GM19043 (cell line): ENCODE measurements at regions not wholly inside any gene's neighbourhood (a gene's known extent, or its start where the extent isn't known, plus 50 kb on each side); places are given as distances from the start of the nearest gene placed in this dataset.

Source experiments
- ATAC-seq: cut with Tn5 transposase; IDR thresholded peaks from one replicate; pipeline ENCODE4 v1.9.1; 2021; ENCODE audit warnings: low read depth; ENCODE audit not compliant: unreplicated experiment

DNA sequence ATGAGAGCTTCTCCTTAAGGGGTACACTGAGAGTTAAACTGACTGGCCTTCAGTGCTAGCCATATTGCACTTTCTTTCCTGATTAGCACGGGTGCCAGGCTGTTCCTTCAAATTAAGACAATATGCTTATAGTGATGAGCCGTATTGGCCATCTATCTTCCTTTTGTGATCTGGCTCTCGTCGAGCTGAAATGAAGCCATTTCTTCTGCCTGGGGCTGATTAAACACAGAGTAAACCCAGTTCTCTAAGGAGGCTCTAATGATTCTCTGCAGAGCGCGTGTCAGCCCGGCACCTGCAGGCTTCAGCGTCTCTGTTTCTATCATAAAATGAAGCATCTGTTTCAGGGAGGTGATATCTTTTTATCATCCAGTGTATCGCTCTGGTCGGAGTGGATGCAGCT, 107.5 kb upstream of the NR2F2 start:
- no peak for ATAC-seq

DNA sequence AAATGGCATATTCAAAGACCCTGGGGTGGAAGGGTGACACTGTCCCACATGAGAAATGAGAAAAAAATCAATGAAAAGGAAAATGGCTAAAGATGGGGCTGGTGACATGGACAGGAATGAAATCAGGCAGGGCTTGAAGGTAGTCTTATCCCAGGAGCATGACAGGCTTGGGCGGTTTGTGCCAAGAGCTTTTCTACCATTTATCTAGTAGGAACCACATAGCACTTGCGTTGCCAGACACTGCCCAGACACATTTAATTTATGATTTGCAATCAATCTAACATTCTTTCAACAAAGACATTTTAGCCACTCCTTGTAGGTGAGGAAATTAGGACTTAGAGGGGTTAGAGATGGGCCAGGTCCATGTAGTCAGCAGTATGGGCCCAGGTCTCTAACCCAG, 106.6 kb upstream of the NR2F2 start:
- no peak for ATAC-seq

DNA sequence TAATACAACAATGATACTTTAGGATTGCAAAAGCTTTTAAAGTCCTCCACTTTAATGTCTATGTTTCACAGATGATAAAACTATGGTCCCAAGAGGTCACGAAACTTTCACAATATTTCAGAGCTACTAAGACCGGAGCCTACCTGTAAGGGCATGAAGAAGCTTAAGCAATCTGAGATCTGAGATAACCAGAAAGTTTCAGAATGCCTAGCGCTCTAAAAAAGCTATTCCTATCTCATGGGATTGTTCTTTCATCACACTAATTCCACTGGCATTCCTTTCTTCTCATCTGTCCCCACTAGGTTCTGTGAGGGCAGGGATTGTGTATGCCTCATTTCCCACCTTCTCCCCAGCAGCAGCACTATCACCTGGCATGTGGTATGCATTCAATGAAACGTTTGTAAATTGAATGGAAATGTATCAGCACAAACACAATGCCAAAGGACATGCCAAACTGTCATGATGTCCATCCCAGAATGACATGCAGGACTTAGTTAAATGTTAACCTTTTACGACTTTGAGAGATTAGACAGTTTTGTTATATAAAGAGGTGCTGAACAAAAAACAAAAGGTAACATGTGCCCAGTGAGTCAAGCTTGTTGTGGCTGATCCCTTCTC, 104.7 kb upstream of the NR2F2 start:
- ATAC-seq, result no peak

DNA sequence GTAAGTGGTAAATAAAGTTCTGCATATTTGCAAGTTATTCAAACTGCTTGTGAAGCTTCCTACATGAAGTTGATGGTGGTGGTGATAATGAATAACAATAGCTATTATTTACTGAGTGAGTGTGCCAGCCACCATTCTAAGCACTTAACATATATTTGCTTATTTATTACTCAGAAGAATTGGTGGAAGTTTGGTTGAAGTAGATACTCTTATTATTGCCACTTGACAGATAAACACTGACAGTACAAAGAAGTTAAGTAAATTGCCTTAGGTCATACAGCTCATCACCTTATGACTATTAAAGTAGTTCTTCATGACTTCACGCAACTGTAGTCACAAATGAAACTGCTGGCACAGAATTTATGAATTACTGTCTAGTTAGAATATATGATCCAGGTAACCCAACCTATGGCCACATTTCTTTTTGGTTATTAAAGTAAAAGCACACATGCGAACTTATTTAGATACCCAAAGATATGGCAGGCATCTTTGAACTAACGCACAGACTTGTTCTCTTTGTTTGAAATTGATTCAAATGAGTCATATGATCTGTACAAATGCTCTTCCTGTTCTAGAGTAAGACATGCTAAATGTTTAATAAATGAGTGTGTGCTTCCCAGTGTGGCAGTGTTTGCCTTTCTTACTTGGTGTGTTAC, 99.8 kb upstream of the NR2F2 start:
- ATAC-seq, result no peak

DNA sequence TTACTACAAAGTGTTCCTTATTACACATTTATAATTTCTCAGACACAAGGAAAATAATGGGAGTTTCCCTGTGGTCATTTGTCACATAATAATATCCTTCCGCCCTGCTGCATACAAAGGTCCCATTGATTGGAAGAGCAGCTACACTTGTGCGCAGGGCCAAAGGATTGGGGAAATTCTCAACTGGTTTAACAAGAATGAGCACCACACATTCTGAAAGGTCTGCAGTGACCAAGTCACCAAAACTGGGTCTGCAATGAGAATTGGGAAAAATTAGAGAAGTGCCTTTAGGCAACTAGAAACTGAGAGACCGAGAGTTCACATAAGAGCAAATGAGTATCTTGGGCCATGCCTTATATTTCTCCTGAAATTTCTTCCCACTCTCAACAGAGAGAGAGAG, 98.2 kb upstream of the NR2F2 start:
- ATAC-seq, result no peak

DNA sequence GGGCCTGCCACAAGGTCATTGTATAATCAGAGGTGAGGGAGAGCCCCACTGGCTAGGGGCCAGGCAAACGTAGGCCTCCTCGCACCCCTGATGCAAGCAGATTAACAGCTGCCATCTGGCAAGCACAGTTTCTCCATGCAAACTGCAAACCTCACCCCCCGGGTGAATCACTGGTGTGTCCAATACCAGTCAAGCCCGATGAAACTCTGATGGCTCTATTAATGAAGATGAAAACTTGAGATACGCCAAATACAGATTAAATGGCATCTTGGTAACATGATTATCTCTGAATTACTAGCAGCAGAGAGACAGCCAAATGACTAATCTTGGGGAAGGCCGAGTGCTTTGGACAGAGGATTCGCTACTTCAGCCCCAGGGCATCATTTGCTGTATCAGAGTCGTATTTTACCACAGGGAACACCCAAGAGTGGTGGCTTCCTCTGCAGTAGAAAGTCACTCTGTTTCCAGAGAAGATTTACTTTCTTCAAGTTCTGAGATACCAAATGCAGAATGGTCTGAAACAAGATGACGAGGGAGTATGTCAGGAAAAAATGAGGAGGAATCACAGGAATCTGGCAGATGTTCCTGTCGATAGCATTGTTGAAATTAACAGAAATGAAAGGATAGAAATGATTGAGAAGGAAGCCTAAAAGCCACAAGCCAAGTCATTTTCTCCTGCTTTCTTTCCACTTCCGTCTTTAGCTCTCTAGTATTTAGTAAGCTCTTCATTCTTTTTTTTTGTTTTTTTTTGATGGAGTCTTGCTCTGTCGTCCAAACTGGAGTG, 96.2 kb upstream of the NR2F2 start:
- ATAC-seq, result peak; percentile 55

DNA sequence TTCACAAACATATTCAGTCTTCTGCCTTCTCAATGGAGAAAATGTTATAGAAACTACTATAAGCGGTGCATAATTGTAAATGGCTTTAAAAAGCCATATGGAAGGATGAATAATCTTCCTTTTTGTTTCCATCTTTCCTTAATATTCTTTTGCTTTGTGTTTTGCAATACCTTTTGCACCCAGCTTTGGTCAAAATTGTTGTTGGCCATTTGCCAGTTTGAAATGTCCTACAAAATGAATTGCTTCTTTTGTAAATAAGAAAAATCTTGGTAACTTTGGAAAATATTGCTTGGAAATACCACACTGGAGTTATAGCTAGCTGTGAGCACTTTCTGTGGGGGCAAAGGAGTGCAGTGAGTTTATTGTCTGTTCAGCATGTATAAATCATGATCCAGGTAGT, 93.5 kb upstream of the NR2F2 start:
- no peak for ATAC-seq

DNA sequence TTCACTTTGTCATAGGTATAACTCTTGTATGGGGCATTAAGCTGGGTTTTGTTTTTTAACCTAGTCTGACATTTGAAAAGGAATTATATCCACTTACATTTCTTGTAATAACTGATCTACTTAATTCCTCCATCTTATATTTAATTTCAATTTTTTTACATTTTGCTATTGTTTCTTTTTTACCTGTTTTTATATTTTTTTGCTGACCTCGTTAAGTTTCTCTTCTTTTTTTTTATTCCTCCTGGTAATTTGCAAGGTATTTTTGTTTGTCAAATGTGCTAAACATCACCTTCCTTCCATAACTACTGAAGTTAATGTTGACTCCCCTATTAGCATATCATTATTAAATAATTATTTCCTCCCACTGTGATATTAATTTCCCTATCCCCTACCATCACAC, 87.7 kb upstream of the NR2F2 start:
- ATAC-seq, result no peak

DNA sequence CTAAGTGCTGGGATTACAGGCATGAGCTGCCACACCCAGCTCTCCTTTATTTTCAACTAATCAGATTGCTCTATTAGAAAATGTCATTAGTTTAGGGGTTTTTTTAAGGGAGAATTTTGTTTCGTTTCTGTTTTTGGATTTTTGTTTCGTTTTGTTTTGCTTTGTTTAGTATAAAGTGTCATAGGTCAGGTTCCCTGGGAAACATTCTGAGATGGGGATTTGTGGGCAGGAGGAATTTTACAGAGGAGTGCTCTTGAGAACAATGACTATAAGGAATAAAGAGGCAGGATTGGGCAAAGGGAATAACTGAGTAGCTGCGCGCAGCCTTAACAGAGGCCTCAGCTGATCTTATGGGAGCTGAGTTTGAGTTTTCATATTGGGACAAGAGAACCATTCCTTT, 86.8 kb upstream of the NR2F2 start:
- ATAC-seq, result no peak

DNA sequence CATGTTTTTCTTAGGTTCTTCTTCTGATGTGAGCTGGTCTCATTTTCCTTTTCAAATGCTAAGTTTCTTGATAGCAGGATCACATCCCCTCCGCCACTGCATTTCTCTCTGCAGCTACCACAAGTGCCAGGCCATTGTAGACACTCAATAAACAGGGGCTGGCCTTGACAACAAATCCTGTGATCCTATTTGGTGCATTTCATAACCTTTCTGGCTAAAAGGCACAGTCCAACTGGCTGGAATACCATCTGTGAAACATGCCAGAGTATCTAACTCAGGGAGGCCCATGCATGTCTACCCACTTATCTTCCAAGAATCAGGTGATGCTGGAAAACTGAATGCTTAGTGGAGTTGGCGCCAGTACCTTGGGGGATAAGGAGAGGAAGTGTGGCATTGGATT, 85.2 kb upstream of the NR2F2 start:
- no peak for ATAC-seq

DNA sequence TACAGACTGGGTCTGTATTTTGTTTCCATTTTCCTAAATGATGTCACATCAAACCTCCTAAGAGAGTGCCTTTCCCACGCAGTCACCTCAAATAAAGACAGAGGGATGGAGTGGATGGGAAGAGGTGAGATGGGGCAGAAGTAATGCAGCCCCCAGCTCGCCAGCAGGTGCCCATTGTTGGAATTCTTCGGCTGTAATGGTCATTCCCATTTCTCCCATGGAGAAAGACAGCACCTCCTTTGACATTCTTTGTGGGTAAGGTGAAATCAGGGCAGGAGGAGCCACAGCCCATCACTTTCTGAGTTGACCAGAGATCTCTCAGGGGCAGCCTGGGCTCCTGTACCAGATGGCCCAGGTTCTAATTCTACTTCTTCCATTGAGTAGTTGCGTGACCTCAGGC, 84.4 kb upstream of the NR2F2 start:
- ATAC-seq, result no peak

DNA sequence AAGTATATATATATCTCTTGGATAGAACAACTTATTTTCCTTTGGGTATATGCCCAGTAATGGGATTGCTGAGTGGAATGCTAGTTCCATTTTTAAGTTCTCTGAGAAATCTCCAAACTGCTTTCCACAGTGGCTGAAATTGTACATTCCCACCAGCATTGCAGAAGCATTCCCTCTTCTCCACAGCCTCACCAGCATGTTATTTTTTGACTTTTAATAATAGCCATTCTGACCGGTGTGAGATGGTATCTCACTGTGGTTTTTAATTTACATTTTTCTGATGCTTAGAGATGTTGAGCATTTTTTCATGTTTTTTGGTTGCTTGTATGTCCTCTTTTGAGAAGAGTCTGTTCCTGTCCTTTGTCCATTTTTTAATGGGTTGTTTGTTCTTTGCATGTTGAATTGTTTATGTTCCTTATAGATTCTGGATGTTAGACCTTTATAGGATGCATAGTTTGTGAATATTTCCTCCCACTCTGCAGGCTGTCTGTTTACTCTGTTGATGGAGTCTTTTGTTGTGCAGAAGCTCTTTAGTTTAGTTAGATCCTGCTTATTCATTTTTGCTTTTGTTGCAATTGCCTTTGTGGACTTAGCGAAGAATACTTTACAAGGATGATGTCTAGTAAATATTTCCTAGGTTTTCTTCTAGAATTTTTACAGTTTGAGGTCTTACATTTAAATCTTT, 82.7 kb upstream of the NR2F2 start:
- no peak for ATAC-seq

DNA sequence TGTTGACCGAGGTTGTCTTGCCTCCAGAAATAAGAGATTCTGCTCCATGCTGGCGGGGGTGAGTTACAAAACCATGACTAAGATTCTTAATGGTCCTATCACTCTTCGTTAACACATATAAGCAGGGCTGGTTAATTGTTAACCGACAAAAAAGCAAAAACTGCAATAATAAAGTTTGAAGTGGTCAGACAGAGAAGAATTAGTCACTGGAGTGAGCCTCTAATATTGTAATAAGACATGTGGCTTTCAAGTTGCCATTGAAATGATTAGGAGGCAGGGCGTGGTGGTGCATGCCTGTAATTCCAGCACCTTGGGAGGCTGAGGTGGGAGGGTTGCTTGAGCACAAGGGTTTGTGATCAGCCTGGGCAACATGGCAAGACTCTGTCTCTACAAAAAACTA, 78.4 kb upstream of the NR2F2 start:
- ATAC-seq, result no peak

DNA sequence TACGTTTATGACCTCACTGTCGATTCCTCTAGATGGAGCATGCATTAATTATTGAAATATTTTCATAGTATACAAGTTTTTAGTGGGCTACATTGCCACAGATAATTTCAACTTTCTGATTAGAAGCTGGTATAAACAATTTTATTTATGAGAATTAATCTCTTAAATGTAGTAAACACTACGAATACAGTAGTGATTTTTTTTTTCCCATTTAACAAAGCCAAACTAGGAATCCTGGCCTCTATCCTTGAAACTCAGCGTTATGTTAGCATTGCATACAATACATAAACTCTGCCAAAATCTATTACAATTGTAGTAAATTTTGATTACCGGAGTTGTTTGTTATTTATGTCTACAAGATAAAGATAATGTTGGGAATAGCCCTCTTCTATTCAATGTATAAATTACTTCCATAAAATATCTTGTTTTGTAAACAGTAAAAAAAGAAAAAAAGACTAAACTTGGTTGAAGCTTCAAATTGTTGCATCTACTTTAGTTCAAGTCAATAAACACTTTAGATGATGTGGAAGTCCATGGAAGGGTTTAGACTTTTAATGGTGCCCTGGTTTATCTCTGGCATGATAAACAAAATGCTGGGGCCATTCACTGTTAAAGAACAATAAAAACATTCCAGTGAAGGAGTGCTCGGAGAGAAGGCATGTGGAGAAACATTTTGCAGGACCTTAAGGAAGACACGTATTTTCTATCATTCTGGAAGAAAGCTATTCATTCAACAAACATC, 77.3 kb upstream of the NR2F2 start:
- ATAC-seq, result no peak

DNA sequence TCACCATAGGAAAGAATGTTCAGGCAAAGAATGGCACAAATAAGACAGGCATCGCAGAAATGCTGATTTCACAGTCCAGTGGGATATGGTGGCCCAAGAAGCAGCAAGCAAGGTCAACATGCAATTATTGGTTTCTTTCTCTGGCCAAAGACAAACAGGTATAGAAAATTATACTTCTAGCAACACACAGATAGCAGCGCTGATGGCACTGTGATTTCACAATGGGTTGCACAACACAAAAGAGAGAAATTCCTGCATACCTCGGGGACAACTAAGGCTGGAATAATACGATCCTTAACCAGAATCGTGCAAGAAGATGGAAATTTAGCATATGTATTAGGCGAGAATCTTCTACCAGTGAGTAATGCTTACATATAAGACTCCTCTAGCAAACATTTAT, 76.3 kb upstream of the NR2F2 start:
- ATAC-seq, result no peak

DNA sequence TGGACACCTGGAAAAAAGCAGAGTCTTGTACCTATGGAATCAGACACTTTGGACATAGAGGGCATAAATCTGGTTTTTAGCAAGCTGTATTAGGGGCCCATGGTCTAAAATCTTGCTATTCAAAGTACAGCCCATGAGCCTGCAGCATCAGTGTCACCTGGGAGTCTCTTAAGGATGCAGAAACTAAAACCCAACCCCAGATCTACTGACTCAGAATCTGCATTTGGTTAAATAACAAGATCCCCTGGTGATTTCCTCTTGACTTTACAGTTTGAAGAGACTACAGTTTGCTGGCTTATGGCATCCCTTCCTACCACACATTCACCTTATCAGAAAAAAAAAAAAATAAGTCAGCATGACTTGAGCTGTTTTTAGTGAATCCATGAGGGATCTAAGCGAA, 74.9 kb upstream of the NR2F2 start:
- no peak for ATAC-seq

DNA sequence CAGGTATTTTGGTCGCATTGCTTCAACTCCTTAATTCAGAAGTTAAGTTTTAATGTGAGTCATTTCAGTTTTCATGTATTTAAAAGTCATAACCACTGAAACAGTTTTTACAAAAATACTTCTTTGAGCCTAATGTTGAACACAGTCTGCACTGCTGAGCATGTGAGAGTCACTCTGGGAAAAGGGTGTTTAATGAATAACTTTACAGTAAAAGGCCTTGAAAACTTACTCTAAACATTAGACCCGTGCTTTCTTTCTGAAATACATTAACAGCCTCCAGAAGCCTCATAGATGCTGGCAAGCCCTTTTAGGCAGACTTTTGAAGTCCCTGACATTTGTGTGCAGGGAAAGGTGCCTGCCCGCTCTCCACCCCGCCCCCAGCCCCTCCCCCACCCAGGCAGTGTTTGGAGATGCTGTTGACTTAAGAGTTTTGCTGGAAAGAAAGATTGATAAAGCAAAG, 68.9 kb upstream of the NR2F2 start:
- ATAC-seq, result peak; percentile 81

DNA sequence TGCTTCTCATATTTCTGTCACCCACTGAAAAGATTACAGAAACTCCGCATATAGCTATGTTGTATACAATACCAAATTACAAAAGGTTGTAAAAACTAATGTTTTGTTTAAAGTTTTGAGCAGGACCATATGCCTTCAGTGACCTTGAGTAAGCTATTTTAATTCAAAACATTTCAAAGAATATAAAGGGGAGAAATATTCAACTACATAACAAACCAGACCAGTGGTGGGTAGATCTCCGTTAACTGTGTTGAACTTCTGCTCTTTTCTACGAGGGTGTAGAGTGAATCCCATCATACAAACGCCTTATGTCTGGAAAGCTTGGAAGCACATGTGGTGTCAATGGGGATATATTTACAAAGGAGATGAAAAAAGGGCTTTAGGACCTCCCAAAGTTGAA, 68.4 kb upstream of the NR2F2 start:
- ATAC-seq, result no peak

DNA sequence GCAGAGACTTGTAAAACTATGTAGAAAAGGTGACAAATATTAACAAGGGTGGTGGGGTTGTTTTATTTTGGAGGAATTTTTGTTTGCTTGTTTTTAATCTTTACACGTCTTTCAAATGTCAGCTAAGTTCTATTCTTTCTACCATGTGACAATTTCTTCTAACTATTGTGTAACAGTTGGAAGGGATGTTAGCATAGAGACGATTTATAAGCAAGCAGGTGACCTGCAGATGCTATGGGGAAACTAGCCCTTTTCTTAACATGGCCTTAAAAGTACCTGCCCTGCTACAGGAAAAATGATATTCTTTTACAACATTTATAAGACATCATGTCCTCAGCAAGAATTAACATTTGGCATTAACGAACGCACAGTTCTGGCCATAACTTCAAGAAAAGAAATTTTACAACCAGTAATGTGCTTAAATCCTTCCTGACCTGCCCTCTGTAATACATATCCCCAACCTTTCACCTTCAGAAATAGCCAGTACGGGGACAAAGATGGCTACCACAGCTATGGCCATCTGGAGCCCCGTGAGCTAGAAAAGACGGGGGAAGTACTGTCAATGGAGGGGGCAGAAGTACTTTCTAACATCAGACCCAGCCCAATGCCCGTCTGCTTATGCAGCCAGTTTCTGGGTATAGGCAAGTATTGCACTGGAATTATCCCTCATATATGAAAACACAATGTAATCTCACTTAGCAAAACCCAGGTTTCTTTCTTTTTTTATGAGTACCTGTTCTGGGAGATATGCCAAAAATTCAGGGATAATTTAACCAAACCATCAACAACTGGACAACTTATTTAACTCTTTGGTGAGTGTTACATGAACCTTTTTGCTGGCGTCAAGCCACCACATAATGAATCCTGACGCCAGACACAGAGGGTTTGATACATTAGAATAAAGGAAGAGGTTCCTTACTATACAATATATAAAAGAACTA, 67.7 kb upstream of the NR2F2 start:
- ATAC-seq, result no peak

DNA sequence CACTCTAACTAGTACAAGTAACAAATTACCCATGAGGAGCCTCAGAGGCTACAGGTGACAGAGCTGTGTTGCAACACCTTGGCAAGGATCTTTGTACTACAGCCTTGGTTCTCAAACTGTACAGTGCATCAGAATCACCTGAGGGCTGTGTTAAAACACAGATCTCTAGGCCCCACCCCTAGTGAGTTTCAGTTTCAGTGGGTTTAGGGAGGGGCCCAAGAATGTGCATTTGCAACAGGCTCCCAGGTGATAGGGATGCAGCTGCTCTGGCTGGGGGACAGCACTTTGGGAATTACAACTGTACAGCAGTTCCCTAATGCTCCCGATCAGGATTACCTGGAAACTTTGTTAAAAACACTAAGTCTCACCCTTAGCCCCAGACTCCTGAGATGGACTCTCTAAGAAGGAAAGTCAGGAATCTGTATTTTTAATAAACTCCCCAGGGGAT, 66.1 kb upstream of the NR2F2 start:
- ATAC-seq, result no peak
